ENCODE measurements at regions not wholly inside any gene's neighbourhood (a gene's known extent, or its start where the extent isn't known, plus 50 kb on each side); places are given as distances from the start of the nearest gene placed in this dataset.
"Not testable (repeated sequence)": the region's sequence is repeated elsewhere in the genome, so short reads cannot be mapped to it uniquely, and the experiment has no call there.

DNA sequence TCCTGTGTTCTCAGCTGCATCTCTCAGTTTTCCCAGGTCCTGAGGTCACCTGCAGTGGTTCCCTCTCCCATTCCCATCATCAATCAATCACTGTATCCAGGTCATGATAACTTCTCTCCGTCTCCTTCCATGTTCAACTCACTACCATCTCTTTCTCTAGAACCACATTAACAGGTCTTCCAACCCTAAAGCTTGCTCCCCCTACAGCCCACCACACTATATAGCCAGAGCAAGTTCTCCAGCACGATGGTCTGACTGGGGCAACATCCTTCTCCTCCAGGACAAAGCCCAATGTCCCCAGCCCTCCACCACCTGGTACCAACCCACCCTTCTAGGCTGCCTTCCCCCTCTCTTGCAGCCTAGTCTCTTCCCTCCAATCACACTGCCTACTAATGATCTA, 241.6 kb downstream of the CDK5RAP2 start:
- no peak for DNase-seq

DNA sequence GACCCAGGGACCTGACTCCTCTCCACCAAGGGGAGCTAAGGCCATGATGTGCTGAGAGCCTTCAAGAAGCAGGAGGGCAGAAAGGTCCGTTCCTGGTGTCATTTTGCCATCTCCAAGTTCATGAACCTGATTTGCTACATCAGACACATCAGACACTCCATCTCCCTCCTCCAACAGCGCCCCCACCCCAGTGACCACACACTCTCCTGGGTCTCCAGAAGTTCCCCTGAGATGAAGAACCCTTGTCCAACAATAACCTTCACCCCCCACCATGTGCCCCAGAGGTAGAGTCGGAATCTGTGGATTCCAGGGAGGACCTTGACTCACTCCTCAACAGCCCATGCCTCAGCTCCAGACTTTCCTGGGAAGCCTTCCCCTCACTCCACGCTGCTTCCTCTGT, 242.8 kb downstream of the CDK5RAP2 start:
- DNase-seq, result no peak

DNA sequence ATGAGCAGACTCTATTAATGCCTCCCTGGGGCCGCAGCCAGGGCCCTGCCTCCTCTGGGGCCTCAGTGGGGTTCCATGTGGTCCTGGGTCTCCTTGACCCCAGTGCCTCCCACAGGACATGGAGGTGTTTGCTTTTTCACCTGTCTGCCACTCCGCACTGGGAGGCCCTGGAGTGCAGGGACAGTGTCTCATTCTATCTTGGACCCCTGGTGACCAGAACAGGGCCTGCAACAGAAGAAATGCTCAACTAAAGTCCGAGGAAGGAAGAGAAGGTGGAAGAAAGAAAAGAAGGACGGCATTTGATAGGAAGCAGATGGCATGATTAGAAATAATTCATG, 243.2 kb downstream of the CDK5RAP2 start:
- no peak for DNase-seq

DNA sequence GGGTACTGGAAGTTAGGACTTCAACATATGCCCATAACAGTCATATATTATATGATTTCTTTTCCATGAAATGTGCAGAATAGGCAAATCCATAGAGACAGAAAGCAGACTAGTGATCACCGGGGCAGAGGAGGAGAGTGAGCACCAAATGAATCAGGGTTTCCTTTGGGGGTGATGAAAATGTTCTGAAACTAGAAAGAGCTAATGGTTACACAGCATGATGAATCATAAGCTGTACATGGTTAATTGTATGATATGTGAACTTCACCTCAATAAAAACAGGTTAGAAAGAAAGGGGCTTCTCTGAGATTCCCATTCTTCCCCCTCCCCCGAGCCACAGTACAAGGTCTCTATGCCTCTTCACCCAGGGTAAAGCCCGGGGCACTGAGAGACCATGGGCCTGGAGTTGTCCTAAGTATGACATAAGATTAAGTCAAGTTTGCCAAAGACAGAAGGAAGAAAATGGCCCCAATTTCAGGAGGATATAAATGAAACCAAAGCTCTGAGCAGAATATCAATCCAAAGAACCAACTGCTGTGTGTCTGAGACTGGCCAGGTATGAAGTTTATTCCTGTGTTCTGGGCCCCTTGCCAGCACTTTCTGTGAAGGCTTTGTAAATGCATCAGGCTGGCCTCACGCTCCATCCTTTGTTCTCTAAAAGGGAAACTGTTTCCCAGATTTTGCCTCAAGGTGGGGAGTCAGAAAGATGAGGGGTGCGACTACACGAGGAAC, 243.8 kb downstream of the CDK5RAP2 start:
- DNase-seq, result no peak

DNA sequence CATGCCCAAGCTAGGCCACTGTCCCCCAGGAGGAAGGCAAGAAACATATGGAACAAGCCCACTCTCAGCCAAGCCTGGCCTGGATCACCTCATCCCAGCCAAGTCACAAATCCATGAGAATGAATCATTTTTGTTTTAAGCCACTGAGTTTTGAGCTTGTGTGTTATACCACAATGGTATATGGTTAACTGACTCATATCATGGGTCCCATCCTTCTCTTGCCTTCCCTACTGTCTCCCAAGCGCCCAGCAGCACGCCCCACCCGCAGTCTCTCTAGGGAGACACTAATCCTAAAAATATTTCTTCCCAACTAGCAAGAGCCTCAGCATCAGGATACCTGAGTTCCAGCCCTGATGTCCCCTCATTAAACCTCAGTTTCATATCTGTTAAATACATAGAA, 248.1 kb downstream of the CDK5RAP2 start:
- no peak for DNase-seq

DNA sequence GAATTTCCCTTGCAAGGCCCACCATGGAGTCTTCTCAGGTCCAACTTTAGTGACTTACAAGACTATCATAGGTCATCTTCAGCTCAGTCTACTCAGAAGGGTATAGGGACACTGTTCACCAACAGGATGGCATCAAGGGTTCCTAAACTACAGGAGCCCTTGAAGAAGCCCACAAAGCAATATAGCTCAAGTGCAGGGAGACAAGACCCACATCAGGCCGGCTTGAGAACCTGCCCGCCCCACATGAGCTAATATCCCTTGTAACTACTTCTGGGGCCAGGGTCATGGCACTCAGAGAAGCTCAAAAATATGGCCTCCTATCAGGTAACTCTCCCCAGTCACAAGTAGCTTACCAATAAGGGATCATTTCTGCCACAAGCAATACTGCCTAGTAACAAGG, 249.9 kb downstream of the CDK5RAP2 start:
- DNase-seq, result no peak

DNA sequence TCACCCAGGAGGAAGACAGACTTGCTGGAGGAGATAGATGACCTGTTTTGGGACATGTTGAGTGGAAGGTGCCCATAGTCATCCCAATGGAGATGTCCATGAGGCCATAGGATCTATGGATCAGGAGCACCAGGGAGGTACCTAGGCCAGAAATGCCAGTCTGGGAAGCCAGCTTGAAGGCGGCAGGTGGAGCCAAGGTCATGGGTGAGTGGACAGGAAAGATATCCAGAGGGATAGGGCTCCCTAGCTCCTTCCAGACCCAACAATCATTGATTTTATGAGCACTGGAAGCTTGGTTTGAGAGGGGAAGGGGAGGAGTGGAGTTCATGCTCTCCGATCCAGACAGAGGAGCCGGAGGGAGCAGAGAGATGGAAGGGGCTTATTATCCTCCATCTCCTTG, 252.6 kb downstream of the CDK5RAP2 start:
- no peak for DNase-seq

DNA sequence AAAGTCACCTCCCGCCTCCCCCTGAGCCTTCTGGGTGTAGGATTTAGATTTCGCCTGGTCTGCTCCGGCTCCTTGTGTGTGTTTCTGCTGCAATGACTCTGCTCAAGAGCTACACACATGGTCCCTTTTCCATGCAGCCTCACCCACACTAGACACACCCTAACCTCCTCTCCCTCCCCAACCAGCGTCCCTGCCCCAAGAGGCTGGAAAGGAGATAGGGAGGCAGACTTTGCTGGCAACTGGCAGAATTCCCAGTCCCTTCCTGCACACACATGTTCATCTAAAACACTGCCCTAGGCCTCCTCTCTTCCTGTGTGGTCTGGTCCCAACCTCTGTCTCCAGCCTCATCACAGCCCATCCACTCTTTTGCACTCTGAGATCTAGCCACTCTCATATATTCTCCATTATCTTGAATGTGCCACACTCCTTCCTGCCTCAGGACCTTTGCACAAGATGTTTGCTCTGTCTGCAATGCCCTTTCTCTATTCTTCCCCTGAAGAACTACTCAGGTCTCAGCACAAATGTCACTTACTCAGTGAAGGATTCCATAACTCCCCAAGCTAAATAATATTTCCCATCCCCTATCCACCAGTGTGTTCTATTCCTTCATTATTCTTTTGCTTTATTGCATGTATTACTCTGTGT, 253.8 kb downstream of the CDK5RAP2 start:
- no peak for DNase-seq

DNA sequence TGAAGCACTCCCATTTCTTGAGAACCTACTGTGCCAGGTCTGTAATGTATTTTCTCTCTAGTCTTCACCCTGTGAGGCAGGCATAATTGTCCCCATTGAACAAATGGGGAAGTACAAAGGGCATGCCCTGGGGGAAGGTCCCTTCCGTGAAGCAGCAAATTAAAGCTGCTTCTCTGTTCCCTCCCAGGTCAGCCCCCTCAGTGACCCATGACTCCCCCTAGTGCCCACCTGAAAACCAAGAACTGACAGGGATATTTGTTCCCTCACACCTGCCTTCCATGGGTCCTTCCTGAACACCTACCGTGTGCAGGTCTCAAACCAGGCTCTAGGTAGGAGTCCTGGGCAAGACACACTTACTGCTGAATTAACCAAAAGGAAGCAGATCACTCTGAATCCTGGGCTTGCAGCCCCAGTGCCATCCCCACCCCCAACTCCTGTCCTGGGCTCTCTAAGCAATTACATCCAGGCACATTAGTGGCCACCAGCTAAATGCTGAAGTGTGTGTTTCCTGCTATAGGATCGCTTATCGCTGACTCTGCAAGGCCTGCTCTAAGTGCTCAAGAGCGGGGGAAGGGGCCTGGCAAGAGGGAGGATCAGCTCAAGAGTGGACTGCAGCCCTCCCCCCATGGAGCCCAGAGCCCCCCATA, 254.8 kb downstream of the CDK5RAP2 start:
- no peak for DNase-seq

DNA sequence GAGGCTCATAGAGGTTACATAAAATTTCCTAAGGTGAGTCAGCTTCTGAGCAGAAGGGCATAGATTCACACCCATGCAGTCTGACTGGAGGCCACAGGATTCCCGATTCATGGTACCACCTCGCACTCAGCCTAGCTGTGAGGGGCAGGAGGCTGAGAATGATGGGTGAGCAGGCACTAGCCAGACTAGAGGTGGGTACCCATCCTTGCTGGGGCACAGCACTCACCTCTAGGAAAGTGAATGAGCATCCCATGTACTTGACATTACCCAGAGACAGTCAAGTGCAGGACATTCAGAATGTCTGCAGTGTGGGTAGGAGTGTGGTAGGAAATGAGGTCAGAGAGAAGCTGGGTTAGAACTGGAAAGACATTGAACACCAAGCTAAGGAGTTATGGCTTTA, 255.5 kb downstream of the CDK5RAP2 start:
- DNase-seq, result no peak

DNA sequence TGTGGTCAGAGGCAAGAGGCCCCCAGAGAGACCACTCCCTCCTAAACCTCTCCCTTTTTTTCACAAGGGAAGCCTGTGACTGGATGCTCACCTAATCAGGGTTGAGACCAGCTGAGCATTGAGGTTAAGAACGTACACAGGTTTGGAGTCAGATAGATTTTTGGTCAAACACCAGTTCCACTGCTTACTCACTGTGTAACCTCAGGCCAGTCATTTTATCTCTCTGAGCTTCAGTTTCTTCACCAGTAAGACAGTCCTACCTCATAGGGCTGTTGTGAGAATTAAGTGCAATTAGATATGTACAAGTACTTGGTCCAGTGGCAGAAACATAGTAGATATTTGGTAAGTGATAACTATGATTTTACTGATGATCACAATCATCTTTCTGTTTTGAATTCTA, 256.8 kb downstream of the CDK5RAP2 start:
- DNase-seq, result no peak

DNA sequence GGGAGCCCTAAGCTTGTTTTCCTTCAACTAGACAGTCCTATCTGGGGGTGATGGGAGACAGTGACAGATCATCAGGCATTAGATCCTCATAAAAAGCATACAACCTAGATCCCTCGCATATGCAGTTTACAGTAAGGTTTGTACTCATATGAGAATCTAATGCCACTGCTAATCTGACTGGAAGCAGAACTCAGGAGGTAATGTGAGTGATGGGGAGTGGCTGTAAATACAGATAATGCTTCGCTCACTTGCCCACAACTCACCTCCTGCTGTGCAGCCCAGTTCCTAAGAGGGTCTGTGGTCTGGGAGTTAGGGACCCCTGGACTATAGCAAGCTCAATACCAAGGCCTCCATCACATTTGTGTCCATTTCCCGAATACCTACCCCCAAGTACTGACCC, 260.5 kb downstream of the CDK5RAP2 start:
- DNase-seq, result no peak

DNA sequence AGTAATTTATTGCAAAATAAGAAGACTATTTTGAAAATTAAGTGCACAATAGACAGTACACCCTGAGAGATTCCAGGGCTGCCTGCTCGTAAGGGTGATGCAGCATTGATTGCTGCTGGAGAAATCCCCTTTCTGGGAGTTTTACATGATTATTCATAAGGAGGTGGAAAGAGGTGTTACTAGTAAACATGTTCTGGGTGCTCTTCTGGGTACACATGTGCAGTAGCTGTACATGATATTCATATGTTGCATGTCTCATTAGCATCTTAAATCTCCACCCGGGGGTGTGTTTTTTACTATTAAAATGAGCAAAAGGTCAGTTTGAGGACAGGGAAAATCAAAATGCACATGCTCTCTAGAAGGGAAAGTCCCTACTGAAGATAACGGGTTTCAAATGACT, 264.8 kb downstream of the CDK5RAP2 start:
- no peak for DNase-seq

DNA sequence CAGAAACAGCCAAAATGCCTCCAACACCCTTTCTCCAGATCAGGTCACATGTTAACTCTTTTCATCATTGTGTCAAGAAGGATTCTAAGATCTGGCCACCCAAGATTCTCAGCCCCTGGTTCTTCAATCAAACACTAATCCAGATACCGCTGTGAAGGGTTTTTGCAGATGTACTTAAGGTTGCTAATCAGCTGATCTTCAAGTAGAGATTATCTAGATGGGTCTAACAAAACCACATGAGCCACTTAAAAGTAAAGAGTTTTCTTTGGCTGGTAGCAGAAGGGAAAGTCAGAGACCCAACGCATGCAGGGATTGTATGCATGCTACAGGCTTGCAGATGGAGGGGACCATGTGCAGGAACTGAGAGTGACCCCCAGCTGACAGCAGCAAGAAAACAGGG, 267.9 kb downstream of the CDK5RAP2 start:
- no peak for DNase-seq

DNA sequence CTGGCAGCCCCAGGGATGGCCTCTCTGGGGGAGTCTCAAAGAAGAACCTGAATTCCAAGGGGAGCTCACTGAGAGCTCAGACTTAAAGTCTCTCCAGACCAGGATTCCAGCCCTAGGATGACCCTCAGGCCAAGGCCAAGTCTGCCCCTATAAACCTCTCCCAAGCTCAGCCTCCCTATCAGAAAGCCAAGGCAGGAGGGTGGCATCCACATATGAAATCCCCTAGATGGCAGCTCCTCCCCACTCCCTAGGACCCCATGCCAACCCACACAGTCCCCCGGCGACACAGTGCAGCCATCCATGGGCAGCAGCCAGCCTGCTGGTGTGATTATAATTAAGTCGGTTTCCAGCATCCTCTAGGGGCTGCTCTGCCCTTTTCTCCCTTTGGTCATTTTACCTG, 269.9 kb downstream of the CDK5RAP2 start:
- no peak for DNase-seq

DNA sequence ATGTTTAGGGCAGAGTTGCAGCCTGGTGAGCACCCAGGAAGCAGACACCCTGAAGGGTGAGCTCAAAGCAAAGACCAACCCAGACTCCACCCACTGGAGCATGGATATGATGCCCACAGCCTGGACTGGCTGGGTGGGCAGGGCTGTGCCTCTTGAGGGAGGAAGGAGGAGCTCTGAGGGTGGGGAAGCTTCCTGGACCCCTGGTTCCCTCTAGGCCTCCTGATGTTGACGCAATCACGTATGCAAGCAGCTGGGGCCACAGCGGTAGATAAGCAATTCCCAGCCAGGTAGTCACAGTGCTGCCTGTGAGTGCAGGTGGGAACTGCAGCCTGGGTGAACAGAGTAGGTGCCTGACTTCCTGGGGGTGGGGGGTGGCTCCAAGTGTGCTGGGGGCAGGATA, 271.5 kb downstream of the CDK5RAP2 start:
- DNase-seq, result no peak

DNA sequence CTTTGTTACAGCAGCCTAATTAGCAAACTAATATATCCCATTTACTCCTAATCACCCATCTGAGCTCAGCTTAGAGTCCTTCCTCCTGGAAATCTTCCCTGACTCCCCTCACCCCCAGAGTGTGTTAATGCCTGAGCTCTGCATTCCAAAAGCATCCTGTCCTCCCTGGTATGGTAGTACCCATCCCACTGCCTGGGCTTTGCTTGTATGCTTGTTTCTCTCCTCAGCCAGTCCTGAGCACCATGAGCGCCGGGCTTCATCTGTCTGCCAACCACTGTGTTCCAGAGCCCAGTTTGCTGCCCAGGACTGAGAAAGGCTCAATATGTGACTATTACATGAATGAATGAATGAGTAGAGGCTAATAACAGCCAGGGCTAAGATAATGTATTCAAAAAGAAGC, 272.4 kb downstream of the CDK5RAP2 start:
- DNase-seq, result no peak

DNA sequence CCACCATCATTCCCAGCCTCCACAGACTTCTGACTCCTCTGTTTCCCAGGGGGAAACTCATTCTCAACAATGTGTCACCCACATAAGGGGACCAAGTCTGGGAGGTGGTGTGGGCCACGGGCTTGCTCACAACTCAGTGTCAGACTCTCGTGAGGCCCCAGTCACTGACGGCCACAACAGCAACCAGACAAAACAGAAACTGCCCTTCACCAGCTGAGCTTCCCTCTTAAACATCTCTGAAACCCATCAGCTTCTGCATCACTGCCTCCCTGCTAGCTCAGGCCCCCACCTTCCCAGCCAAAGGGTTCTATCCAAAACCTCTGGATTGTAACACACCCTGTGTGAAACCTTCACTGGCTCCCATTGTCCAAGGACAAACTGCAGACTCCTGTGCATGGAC, 273.4 kb downstream of the CDK5RAP2 start:
- no peak for DNase-seq

DNA sequence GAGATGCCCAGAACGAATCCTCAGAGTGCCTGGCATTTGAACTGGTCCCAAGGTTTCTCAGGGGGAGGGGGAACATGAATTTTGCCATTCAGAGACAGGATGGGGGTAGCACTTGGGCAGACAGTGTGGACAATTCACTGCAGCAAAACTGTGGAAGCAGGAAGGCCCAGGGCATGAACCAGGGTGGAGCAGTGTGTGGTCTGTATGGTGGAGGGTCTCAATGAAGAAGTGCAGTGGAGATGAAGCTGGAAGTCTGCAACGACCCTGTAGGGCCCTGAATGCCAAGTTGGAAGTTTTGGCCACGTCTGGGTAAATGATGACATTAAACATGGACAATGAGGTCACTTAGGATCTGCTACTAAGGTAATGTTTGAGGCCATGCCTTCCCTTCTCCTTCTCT, 273.9 kb downstream of the CDK5RAP2 start:
- DNase-seq, result no peak

DNA sequence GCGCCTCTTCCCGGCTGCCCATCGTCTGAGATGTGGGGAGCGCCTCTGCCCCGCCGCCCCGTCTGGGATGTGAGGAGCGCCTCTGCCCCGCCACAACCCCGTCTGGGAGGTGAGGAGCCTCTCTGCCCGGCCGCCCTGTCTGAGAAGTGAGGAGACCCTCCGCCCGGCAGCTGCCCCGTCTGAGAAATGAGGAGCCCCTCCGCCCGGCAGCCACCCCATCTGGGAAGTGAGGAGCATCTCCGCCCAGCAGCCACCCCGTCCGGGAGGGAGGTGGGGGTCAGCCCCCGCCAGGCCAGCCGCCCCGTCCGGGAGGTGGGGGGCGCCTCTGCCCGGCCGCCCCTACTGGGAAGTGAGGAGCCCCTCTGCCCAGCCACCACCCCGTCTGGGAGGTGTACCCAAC, 275.1 kb downstream of the CDK5RAP2 start:
- DNase-seq, result not testable (repeated sequence)

DNA sequence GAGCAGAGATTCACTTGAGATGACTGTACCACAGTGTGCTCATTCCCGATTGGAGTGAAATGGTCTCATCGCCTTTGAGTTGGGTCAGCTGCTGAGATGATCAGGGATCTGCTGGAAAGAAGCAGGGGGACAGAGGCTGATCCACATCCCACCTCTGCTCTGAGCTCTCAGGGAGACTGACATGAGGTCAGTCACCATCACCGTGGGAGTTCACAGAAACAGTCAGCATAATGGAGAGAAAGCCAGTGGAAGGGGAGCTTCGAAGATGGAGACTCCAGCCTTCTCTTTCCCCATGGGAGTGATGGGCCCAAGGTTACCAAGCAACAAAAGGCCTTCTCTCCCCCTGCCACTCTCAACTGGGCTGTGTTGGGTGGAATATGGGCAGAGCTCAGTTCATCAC, 276.4 kb downstream of the CDK5RAP2 start:
- DNase-seq, result no peak

DNA sequence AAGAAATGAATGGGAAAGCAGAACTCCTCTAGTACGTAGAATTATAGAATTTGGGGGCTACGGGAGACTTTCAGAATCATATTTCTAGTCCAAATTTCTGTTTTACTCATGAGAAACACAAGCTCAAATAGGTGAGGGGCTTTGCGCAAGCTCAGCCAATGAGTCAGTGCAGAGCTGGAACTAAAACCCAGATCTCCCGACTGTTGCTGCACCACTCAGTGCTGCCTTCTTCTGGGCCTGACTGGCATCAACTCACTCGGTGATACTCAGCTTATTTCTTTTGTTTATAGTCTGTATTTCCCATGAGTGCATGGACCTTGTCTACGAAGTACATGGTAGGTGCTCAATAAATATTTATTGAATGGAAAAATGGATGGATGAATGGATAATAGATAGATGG, 280.2 kb downstream of the CDK5RAP2 start:
- DNase-seq, result no peak

DNA sequence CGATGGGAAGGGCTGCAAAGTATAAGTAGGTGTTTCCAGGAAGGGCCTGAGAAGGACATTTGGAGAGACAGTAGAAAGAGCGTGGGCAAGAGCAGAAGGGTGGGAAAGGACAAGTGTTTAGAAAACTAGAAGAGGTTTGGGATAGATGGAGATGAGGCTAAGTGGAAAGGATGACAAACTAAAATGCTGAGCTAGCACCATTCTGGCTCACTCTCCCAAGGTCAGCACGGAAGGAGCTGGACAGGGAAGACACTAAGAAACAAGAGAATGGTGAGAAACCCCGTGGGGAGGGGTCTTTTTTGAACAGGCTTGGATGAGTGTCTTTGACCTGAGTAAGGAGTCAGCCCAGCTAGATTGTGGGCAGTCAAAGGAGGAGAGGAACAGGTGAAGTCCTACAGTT, 286.0 kb downstream of the CDK5RAP2 start:
- DNase-seq, result no peak

DNA sequence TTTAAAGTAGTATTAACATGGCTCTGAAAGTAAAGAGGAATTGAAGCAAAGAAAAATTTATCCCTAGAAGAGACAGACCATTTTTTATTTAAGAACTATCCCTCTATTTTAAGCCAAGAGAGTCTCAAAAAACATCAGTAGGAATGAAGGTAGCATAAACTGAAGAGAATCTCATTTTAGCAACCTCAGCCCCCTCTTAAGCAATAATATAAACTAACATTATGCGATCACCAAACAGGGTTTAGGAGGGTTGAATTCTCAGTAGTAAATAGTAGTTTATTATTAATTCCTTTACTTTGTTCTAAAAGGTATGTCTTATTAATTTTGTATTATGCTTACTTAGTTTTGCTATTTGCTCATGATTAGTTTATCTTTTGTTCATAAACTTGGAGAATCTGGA, 287.4 kb downstream of the CDK5RAP2 start:
- DNase-seq, result no peak

DNA sequence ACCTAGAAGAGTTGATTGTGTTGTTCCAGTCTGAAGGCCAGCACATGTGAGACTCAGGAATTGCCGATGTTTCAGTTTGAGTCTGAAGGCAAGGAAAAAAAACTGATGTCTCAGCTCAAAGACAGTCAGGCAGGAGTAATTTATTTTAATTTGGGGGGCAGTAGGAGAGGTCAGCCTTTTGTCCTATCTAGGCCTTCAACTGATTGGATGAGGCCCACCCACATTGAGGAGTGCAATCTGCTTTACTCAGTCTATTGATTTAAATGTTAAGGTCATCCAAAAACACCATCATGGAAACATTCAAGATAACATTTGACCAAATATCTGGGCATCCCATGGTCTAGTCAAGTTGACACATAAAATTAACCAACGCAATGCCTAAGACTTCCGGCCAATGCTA, 288.9 kb downstream of the CDK5RAP2 start:
- no peak for DNase-seq

All from SHP77 treated with DMSO at 0.1 percent for 48 hours (cell line).